Fibroblast of villous mesenchyme (primary cell): ENCODE measurements at regions not wholly inside any gene's neighbourhood (a gene's known extent, or its start where the extent isn't known, plus 50 kb on each side); places are given as distances from the start of the nearest gene placed in this dataset.

ENCODE experiments used
- DNase-seq: peaks from one replicate; pipeline ENCODE4 v3.0.0-alpha.2; 2010; ENCODE audit warnings: low read depth
- H3K4me3 ChIP-seq: 2 replicates; pipeline ENCODE4 v1.5.1; 2011; ENCODE audit warnings: low read depth, mild to moderate bottlenecking, low read length
- TF ChIP-seq, protein P1 (sequence below): IDR thresholded peaks from 2 replicates; pipeline ENCODE4 v1.5.1; 2012; ENCODE audit warnings: low read depth, mild to moderate bottlenecking, low read length; ENCODE audit not compliant: insufficient read depth

DNA sequence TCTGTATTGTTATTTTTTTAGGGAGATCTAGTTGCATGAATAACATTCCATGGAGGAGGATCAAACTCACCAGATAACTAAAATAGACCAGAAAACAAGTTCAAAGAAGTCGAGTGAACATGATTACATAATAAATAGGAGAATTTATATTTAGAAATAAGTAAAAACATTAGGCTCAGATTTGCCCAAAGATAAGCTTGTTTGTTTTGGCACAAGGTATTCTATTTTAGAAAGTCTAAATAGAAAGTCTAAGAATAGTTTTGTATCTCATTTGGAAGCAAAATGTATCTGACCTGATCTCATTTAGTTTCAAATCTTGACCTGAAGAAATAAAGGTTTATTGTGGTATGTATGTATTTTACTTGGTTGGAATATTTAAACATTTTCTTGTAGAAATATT is 670.6 kb upstream of the GALNTL6 start:
- H3K4me3 ChIP-seq = no peak overlapping the region
- TF ChIP-seq, protein P1, sequence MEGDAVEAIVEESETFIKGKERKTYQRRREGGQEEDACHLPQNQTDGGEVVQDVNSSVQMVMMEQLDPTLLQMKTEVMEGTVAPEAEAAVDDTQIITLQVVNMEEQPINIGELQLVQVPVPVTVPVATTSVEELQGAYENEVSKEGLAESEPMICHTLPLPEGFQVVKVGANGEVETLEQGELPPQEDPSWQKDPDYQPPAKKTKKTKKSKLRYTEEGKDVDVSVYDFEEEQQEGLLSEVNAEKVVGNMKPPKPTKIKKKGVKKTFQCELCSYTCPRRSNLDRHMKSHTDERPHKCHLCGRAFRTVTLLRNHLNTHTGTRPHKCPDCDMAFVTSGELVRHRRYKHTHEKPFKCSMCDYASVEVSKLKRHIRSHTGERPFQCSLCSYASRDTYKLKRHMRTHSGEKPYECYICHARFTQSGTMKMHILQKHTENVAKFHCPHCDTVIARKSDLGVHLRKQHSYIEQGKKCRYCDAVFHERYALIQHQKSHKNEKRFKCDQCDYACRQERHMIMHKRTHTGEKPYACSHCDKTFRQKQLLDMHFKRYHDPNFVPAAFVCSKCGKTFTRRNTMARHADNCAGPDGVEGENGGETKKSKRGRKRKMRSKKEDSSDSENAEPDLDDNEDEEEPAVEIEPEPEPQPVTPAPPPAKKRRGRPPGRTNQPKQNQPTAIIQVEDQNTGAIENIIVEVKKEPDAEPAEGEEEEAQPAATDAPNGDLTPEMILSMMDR = no peak
- no peak for DNase-seq

DNA sequence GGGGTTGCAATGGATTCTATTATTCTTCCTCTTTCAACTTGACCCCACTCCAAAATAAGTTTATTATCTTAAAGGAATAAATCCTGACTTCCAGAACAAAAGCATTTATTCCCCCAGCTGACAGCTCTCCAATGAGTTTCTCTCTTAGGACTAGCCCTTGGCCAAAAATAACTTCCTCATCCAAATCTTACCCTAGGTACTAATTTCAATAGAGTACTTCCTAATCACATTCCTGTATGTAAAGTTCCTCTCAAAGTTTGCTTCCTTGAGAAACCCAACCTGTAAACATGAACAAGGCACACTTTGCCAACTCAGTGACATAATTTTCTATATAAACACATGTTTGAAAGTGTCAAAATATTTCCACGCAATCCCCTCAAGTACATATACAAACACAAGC is 671.2 kb upstream of the GALNTL6 start:
- DNase-seq = no peak
- H3K4me3 ChIP-seq = no peak overlapping the region
- TF ChIP-seq, protein P1 = no peak

DNA sequence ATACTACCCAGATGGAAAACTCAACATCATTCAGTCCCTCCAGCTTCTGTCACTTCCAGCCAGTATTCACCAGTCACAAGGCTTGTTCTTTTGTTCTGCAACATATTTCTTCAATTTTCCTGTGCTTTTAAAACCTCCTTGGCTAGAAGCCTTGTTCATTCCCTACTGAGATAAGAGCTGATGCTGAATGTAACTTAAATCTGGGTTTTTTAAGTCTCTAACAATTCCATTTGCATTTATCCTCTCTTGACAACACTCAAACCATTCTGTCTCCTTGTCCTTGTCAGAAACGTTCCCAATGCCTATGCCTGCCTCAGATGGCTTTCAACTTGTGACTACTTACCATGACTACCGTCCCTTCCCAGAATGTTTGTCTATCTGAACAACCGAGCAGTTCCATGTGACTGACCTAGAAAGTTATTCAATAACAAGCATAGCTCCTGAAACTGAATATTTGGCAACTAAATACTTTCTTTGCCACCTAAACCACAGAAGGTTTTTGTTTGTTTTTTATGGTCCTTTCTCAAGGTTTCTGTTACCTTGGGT is 682.9 kb upstream of the GALNTL6 start:
- H3K4me3 ChIP-seq = no peak overlapping the region
- TF ChIP-seq, protein P1 = no peak
- DNase-seq = no peak

DNA sequence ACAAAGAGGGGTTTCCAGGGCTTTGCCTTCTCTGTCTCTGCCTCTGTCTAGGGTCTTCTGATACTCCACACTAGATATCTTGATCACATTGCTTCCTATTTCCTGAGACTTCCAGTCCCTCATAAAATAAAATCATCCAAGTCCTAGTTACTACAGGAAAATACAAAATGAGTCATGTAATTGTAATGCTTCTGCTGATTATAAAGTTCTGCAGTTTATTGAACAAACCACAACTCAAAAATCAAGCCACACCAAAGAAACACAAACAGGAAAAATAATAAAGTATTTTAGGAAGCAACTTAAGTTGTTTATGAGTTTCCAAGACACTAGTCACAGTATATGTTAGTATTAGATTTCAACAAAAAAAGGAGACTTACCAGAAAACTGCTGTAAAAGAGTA is 695.1 kb upstream of the GALNTL6 start:
- H3K4me3 ChIP-seq = no peak overlapping the region
- peak; percentile 5 for DNase-seq
- TF ChIP-seq, protein P1 = no peak

DNA sequence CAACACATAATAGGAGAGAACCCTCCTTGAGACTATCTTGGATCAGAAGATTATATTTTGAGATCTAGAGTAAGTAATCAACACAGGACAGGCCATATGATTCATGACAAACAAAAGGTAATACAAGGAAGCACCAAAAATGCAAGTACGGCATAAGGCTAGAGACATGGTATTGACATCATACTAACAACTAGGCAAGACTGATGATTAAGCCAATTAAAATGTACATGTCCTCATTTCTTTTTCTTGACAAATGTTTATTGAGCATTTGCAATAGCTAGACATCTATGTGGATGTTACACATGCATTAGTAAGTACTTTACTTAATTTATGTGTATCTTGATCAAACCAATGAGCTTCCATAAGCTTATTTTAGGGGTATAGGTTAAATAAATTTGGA is 695.7 kb upstream of the GALNTL6 start:
- DNase-seq = peak; percentile 1
- H3K4me3 ChIP-seq = no peak overlapping the region
- TF ChIP-seq, protein P1 = no peak

DNA sequence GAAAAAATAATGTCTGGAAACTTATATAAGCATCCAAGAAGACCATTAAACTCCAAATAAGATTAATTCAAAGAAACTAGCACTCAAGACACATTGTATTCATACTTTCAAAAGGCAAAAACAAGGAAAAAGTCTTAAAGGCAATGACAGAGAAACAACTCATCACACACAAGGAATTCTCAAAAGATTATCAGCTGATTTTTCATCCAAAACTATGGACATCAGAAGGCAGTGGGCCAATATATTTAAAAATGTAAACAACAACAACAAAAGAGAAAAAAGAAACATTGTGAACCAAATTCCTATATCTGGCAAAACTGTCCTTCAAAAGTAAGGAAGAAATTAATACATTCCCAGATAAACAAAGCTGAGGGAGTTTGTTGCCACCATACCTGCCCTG is 711.4 kb upstream of the GALNTL6 start:
- TF ChIP-seq, protein P1 = no peak
- DNase-seq = no peak
- H3K4me3 ChIP-seq = no peak overlapping the region

DNA sequence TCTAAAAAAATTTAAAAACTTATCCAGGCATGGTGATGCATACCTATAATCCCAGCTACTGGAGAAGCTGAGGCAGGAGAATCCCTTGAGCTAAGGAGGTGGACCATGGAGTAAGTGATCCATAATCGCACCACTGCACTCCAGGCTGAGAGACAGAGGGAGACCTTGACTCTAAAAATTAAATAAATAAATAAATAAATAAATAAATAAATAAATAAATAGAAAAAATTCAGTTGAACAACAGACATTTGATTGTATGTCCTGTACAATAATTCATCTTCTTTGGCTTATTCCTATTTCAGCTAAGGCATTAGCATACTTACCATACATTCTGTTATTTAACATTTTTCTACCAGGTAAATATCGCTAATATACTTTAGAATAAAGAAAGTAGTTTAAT is 726.1 kb upstream of the GALNTL6 start:
- no peak for DNase-seq
- no peak overlapping the region for H3K4me3 ChIP-seq
- TF ChIP-seq, protein P1 = no peak
